HG02588 (cell line): ENCODE measurements at regions not wholly inside any gene's neighbourhood (a gene's known extent, or its start where the extent isn't known, plus 50 kb on each side); places are given as distances from the start of the nearest gene placed in this dataset.

Experiments
- ATAC-seq: cut with Tn5 transposase; IDR thresholded peaks from one replicate; pipeline ENCODE4 v1.9.1; 2021; ENCODE audit warnings: mild to moderate bottlenecking, moderate library complexity; ENCODE audit not compliant: unreplicated experiment

DNA sequence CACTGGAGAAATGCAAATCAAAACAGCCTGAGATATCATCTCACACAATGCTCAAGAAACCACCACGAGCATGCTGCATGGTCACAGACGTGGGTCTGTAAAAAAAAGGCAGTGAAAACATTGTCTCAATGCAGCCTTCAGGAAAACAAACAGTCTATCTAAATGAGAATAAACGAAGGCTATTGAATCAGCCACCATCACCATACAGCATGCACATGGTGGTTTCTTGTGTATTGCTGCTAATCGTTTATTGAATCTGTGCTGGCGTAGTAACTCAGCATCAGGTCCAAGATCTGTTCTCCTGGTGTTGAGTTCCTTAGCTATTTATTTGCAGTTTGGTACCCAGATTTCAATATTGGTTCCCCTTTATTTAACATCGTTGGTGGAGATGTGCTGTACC, 1115.0 kb downstream of the CDH18 start:
- ATAC-seq, result no peak

DNA sequence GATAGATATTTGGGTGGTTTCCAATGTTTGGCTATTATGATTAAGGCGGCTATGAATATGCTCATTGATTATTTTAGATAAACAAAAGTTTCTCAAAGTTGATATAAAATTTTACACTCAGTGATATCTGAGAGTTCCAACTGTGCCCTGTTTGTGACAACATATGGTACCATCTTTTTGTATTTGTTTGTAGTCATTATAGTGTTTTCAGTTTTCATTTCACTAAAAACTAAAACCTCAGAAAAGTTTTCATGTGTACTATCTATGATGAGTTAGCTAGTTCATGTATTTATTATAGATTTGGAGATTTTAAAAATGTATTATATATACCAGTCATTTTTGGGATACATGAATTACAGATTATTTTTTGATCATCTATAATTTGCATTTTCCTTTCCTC, 1111.4 kb downstream of the CDH18 start:
- ATAC-seq, result no peak

DNA sequence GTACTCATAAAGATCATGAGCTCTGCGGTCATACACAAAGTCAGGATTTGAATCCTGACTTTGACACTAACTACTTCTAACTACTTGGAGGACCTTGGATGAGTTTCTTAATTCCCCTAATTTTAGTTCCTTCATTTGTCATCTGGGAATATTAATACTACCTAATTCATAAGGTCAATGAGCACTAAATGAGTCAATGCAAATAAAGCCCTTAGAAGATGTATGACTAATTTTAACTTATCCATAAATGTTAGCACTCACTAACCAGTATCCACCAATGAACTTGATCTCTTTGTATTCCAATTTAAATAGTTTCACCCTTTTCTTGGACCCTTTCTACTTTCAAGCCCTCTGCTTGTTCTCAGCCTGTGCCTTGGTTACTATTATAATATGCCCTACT, 1106.4 kb downstream of the CDH18 start:
- ATAC-seq, result no peak

DNA sequence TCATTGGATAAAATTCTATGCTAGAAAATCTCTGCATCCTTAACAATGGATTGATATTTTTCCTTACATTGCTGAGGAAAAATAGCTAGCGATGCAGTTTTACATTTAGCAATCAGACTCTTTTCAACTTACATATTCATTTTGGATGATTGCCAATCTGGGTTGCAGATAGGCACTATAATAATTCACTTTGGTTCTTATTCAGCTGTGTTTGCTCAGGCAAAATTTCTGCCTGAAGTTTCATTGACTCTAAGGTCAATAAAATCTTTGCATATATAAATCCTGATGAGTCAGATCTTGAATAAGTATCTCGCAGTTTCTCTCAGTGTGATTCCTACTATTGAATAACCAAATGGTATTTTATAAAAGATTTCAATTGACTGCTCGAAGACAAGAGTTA, 1105.8 kb downstream of the CDH18 start:
- no peak for ATAC-seq

DNA sequence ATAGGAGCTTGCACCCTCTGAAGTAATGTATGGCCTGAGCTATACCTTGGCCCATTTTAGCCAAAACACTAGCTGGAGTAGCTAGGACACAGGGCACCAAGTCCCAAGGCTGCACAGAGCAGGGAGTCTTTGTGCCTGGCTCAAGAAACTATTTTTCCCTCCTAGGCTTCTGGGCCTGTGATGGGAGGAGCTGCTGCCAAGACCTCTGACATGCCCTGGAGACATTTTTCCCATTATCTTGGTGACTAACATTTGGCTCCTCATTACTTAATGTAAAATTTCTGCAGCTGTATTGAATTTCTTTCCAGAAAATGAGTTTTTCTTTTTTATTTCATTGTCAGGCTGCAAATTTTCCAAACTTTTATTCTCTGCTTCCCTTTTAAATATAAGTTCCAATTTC, 1099.2 kb downstream of the CDH18 start:
- no peak for ATAC-seq

DNA sequence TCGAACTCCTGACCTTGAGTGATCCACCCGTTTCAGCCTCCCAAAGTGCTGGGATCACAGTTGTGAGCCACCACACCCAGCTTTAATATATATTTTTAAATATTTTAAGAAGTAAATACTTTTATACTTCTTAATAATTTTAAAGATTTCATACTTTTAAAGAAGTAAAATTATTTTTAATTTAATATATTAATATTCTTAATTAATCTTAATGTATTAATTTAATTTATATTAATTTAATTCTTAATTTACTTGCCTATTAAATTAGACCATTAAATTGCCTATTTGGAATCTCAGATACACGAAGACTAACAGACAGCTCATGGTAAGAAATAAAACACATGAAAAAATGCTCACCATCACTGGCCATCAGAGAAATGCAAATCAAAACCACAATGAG, 1087.4 kb downstream of the CDH18 start:
- ATAC-seq, result no peak

- ATAC-seq, result no peak
Measured at GRCh38 chr5:18920966-18921365, 1067.0 kb downstream of the CDH18 start.

DNA sequence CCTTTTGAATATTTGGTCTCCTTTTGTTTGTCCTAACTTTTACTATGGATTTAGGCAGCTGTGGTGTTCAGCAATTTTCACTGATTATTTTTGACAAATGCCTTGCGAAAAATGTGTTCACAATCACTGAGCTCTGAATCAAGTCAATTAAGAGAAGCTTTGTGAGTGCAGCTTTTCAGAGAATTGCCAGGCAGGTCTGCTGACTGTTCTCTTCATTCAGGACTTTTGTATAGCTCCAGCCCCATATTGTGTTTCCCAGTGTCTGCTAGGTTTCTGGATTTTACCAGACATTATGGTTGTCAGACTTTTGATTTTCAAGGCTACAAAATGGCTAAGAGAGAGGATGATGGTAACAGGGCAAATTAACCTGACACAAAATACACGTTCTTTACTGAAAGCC, 1055.9 kb downstream of the CDH18 start:
- no peak for ATAC-seq

DNA sequence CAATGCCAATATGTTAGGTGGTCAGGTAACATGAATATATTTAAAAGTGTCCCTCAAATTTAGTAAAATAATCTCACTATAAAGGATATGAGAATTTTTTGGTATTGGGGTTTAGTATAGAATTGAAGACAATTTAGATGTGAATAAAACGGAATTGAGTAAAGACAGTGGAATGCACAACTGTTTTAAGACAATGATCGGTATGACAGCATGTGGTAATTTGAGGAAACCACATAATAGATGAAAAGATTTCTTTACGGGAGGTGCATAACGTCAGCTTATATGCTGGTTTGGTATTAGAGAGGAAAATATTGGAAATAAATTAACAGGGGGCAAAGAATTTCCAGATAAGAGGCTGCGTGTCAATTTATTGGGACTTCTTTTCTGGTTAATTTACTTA, 1043.2 kb downstream of the CDH18 start:
- ATAC-seq, result no peak

GRCh38 chr5:18954239-18954638, 1033.8 kb downstream of the CDH18 start:
- ATAC-seq, result no peak

GRCh38 chr5:18959535-18959934, 1028.5 kb downstream of the CDH18 start:
- no peak for ATAC-seq

DNA sequence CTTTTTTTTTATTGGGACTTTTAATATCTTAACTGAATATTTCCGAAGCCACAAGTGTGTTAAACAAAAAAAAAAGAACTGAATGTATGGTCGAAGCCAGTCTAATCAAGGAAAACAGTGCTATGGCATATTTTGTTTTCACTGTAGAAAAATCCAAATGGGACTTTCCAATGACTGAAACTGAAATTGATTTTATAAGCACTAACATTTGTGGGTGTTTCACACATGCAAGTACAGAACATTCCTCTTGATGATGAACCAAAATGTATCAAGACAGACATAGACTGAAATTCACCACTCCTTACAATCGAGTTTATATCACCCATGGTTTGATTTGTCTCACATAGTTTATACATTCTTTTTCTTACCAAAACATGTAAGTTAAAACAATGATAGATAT, 1026.8 kb downstream of the CDH18 start:
- ATAC-seq, result no peak

- no peak for ATAC-seq
Measured at GRCh38 chr5:18965893-18966292, 1022.1 kb downstream of the CDH18 start.

DNA sequence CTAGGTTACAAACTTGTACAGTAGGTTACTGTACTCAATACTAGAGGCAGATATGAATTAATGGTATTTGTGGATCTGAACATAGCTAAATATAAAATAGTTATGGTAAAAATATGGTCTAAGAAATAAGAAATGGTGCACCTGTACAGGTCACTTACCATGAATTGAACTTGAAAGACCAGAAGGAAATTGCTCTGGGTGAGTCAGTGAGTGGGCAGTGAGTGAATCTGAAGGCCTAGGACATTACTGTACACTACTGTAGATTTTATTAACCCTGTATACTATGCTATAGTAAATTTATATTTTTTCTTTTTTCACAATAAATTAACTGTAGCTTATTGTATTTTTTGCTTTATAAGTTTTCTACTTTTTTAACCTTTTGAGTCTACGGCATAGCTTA, 1020.4 kb downstream of the CDH18 start:
- ATAC-seq, result no peak

DNA sequence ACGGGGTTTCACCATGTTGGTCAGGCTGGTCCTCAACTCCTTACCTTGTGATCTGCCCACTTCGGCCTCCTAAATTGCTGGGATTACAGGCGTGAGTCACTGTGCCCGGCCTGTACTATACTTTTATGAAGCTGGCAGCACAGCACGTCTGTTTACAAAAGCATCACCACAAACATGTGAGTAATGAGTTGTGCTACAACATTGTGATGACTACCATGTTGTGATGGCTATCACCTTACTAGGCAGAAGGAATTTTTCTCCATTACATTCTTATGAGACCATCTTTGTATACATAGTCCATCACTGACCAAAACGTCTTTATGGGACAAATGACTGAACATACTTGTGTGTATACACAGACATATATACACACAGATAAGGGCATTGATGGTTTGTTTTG, 1019.0 kb downstream of the CDH18 start:
- no peak for ATAC-seq

GRCh38 chr5:18970000-18970399, 1018.0 kb downstream of the CDH18 start:
- ATAC-seq, result no peak

DNA sequence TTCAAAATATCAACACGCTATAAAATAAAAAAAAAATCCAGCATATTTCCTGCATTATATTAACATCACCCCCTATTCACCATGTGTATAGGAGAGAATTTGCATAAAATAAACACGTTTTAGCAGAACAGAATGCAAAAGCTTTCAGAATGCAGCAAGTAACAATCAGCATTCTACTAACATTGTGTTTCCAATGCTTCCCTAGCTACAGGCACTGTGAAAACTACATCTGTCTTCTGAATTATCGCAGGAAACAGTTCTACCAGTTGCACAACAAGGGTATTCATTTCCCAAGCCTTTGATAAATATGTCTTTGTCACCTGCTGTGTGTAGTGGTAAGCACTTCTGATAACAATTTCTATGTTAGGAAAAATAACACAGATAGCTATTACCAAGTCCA, 1015.8 kb downstream of the CDH18 start:
- ATAC-seq, result no peak

DNA sequence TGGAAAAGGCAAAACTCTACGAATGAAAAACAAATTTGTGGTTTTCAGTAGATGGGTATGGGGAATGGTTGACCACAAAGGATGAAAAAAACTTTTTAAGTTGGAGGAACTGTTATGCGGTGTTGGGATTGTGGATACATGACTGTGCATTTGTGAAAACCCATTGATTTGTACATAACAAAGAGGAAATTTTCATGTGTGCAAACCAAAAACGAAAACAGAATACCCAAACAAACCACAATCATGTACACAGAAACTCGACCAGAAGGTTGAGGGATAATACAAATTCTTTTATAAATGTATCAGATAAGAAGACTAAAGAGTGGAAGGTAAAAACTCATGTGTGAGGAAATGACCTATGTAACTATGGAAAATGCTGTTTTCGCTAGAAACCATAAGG, 1012.4 kb downstream of the CDH18 start:
- ATAC-seq, result no peak

DNA sequence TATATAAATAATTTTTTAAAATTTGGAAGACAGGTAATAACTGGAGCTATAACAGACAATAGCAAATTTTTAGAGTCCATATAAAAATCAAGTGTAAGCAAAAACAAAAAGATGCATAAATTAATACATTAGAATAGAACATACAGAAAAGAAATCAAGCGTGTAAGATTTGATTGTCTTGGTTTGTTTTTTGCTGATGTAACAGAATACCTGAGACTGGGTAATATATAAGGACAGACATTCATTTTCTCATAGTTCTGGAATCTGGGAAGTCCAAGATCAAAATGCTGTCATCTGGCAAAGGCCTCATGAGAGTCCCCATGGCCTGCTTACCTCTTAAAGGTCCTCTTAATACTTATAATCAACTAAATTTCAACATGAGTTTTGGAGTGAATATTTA, 1010.1 kb downstream of the CDH18 start:
- ATAC-seq, result no peak

GRCh38 chr5:18984559-18985080, 1003.4 kb downstream of the CDH18 start:
- no peak for ATAC-seq

GRCh38 chr5:18985171-18985758, 1002.7 kb downstream of the CDH18 start:
- no peak for ATAC-seq

DNA sequence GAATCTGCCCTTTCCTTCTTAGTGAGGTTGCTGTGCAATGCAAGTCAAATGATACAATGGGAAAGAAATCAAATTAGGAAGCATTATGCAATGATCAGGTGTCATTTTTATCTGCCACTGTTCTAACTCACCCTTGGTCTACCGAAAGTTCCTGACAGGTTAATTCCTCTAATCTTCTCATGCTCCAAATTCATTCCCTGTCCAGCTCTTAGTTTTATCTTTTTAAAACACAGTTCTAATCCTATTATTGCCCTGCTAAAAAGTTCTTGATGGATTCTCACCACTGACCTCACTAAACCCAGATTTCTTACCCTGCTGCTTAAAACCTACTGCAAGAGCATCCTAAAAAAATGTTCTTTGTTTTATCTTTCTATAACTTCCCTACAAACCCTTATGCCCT, 1000.9 kb downstream of the CDH18 start:
- ATAC-seq, result no peak

DNA sequence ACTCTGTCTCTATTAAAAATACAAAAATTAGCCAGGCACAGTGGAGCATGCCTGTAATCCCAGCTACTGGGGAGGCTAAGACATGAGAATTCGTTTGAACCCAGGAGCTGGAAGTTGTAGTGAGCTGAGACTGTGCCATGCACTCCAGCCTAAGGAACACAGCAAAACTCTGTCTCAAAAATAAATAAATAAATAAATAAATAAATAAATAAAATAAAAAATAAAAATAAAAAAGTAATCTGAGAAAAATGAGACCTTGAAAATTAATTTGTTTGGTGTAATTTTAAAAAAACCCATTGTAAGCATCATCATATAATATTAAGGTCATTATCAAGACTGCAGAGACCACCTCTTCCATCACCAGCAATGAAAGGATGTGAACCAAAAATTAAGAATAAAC, 997.1 kb downstream of the CDH18 start:
- no peak for ATAC-seq
